ENCODE measurements at regions not wholly inside any gene's neighbourhood (a gene's known extent, or its start where the extent isn't known, plus 50 kb on each side); places are given as distances from the start of the nearest gene placed in this dataset.

DNA sequence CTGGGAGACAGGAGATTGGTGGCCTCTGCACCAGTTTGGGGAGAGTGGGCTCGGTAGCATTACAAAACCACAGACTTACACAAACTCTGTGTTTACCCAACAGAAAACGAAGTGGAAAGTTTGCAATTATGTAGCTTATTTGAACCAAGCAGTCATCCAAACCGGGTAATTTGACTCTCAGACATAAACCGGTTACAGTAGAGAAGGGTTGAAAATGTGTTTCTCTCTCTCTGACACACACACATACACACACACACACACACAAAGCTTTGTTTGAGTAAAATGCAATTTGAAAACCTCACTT lies 97.1 kb upstream of the ZNF608 start:
- POLR2A ChIA-PET: no interaction called here
- no peak overlapping the region for H3K27ac Mint-ChIP-seq (ENCODE audit: unreplicated experiment)

DNA sequence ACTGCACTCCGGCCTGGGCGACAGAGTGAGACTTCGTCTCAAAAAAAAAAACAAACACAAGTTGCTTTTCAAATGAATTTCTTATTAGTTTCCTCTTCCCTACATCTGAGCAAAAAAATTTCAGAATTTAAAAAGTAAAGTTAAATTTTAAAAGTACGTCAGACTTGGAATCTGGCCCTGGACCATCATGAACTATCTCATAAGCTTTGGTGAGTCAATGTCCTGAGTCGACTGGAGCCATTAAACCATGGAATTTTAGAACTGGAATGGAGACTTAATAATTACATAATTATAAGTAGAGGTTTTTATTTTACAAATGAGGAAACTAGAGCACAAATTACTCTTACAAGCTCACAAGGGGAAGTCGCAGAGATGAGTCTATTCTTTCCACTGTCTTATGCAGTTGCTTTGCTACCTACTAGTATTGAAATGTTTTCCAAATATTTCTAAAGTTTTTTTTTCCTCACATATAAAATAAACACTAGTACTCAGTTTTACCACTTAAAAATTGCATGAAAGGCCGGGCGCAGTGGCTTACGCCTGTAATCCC lies 98.0 kb upstream of the ZNF608 start:
- ChIA-PET CTCF (no interaction called here), POLR2A (no interaction called here)
- no peaks in the 10 kb centered on the region; the same call in 1 of the 2 replicates for H3K4me1 ChIP-seq
- no peaks in the 10 kb centered on the region for H3K27me3 ChIP-seq (replicated peaks; ENCODE audit: control insufficient read depth, insufficient read depth, low read length)
- Mint-ChIP-seq H3K27me3 (ENCODE audit: insufficient read depth, unreplicated experiment) (no peaks in the 10 kb centered on the region), H3K4me1 (ENCODE audit: low read depth, unreplicated experiment) (no peaks in the 10 kb centered on the region), H3K36me3 (ENCODE audit: insufficient read depth, unreplicated experiment) (no peaks in the 10 kb centered on the region), H3K27ac (ENCODE audit: unreplicated experiment) (no peak overlapping the region), H3K9me3 (ENCODE audit: unreplicated experiment) (no peaks in the 10 kb centered on the region), H3K4me3 (ENCODE audit: unreplicated experiment) (no peak overlapping the region)
- H3K4me3 ChIP-seq (ENCODE audit: low read depth, low read length): no peak overlapping the region
- H3K9me3 ChIP-seq: no peaks in the 10 kb centered on the region
- intact Hi-C loops (cut with micrococcal nuclease; ENCODE audit: unreplicated experiment): no loop called here
- no TSS peak for BruUV-seq (replicated peaks)
- no peak for DNase-seq
- H3K36me3 ChIP-seq (ENCODE audit: control insufficient read depth, insufficient read depth, low read length): no peaks in the 10 kb centered on the region
- TF ChIP-seq, protein P1, sequence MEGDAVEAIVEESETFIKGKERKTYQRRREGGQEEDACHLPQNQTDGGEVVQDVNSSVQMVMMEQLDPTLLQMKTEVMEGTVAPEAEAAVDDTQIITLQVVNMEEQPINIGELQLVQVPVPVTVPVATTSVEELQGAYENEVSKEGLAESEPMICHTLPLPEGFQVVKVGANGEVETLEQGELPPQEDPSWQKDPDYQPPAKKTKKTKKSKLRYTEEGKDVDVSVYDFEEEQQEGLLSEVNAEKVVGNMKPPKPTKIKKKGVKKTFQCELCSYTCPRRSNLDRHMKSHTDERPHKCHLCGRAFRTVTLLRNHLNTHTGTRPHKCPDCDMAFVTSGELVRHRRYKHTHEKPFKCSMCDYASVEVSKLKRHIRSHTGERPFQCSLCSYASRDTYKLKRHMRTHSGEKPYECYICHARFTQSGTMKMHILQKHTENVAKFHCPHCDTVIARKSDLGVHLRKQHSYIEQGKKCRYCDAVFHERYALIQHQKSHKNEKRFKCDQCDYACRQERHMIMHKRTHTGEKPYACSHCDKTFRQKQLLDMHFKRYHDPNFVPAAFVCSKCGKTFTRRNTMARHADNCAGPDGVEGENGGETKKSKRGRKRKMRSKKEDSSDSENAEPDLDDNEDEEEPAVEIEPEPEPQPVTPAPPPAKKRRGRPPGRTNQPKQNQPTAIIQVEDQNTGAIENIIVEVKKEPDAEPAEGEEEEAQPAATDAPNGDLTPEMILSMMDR (IDR thresholded peaks at IDR 0.05; ENCODE audit: insufficient read depth in 1 of 2, low read depth in 1 of 2, low read length in 1 of 2, severe bottlenecking in 1 of 2, unreplicated experiment in 1 of 2): no peak

More for the DNA sequence above, 97.1 kb upstream of the ZNF608 start:
- no peaks in the 10 kb centered on the region for H3K4me1 Mint-ChIP-seq (ENCODE audit: low read depth, unreplicated experiment)
- BruUV-seq (replicated peaks): no TSS peak
- CTCF ChIA-PET: no interaction called here
- DNase-seq: no peak
- Histone ChIP-seq H3K27me3 (replicated peaks; ENCODE audit: control insufficient read depth, insufficient read depth, low read length) (no peaks in the 10 kb centered on the region), H3K9me3 (no peaks in the 10 kb centered on the region), H3K4me3 (ENCODE audit: low read depth, low read length) (no peak overlapping the region), H3K36me3 (ENCODE audit: control insufficient read depth, insufficient read depth, low read length) (no peaks in the 10 kb centered on the region), H3K4me1 (no peaks in the 10 kb centered on the region; the same call in 1 of the 2 replicates)
- H3K27me3 Mint-ChIP-seq (ENCODE audit: insufficient read depth, unreplicated experiment): no peaks in the 10 kb centered on the region
- H3K4me3 Mint-ChIP-seq (ENCODE audit: unreplicated experiment): no peak overlapping the region
- no peaks in the 10 kb centered on the region for H3K9me3 Mint-ChIP-seq (ENCODE audit: unreplicated experiment)
- TF ChIP-seq, protein P1 (IDR thresholded peaks at IDR 0.05; ENCODE audit: insufficient read depth in 1 of 2, low read depth in 1 of 2, low read length in 1 of 2, severe bottlenecking in 1 of 2, unreplicated experiment in 1 of 2): no peak
- intact Hi-C loops (cut with micrococcal nuclease; ENCODE audit: unreplicated experiment): no loop called here
- H3K36me3 Mint-ChIP-seq (ENCODE audit: insufficient read depth, unreplicated experiment): no peaks in the 10 kb centered on the region

DNA sequence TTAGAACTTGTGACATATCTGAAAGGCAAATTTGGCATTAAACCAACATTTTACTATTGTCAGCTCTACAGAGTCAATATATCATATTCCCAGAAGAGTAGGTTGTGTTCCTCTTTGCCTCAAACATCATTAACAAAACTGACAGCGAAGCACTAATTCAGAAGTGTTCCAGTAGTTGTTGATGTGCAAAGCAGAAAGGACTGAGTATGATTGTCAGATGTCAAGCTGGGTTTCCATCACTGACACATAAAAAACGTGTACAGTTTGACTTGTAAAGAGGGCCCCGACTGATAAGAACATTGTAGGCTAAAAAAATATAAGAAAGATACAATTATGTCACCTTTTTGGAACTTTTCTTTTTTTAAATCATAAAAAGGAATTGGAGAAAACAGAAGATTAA lies 101.5 kb upstream of the ZNF608 start:
- H3K4me3 ChIP-seq (ENCODE audit: low read depth, low read length): no peak overlapping the region
- POLR2A ChIA-PET: no interaction called here
- H3K36me3 ChIP-seq (ENCODE audit: control insufficient read depth, insufficient read depth, low read length): no peaks in the 10 kb centered on the region
- no peak overlapping the region for H3K4me3 Mint-ChIP-seq (ENCODE audit: unreplicated experiment)
- CTCF ChIA-PET: no interaction called here
- BruUV-seq (replicated peaks): no TSS peak
- no peaks in the 10 kb centered on the region for H3K9me3 Mint-ChIP-seq (ENCODE audit: unreplicated experiment)
- no peaks in the 10 kb centered on the region for H3K36me3 Mint-ChIP-seq (ENCODE audit: insufficient read depth, unreplicated experiment)
- no peaks in the 10 kb centered on the region; the same call in 1 of the 2 replicates for H3K4me1 ChIP-seq
- intact Hi-C loops (cut with micrococcal nuclease; ENCODE audit: unreplicated experiment): no loop called here
- TF ChIP-seq, protein P1 (IDR thresholded peaks at IDR 0.05; ENCODE audit: insufficient read depth in 1 of 2, low read depth in 1 of 2, low read length in 1 of 2, severe bottlenecking in 1 of 2, unreplicated experiment in 1 of 2): no peak
- no peak for DNase-seq
- H3K4me1 Mint-ChIP-seq (ENCODE audit: low read depth, unreplicated experiment): peaks cover 11% of the 10 kb centered on the region
- H3K27ac Mint-ChIP-seq (ENCODE audit: unreplicated experiment): no peak overlapping the region
- H3K27me3 Mint-ChIP-seq (ENCODE audit: insufficient read depth, unreplicated experiment): no peaks in the 10 kb centered on the region
- no peaks in the 10 kb centered on the region for H3K9me3 ChIP-seq
- no peaks in the 10 kb centered on the region for H3K27me3 ChIP-seq (replicated peaks; ENCODE audit: control insufficient read depth, insufficient read depth, low read length)
